Neural cell (in vitro differentiated cells): ENCODE measurements at regions not wholly inside any gene's neighbourhood (a gene's known extent, or its start where the extent isn't known, plus 50 kb on each side); places are given as distances from the start of the nearest gene placed in this dataset.

Source experiments
- H2AFZ ChIP-seq: fragments of 200-600, 300-800 bp; sonication (generic), shearing (Covaris generic); 2 replicates; pipeline ENCODE4 v1.6.0; 2014; ENCODE audit warnings: low read depth, mild to moderate bottlenecking, antibody characterized with exemption, low read length, moderate library complexity
- H3F3A ChIP-seq: fragments of 200-600 bp; shearing (Covaris generic); 2 replicates; pipeline ENCODE4 v1.6.1; 2016; ENCODE audit warnings: mild to moderate bottlenecking, moderate library complexity, mixed read lengths, antibody characterized with exemption, low read length; ENCODE audit not compliant: insufficient read depth, poor library complexity, severe bottlenecking
- H3K27ac ChIP-seq: fragments of 200-600, 300-800 bp; sonication (generic), shearing (Covaris generic); 2 replicates; pipeline ENCODE4 v1.5.1; 2014; ENCODE audit warnings: mild to moderate bottlenecking, low read length, moderate library complexity
- H3K27me3 ChIP-seq: fragments of 300-800, 200-600 bp; sonication (generic), shearing (Covaris generic); 2 replicates; pipeline ENCODE4 v1.6.0; 2014; ENCODE audit warnings: mild to moderate bottlenecking, low read depth, low read length, moderate library complexity; ENCODE audit not compliant: insufficient read depth
- H3K36me3 ChIP-seq: fragments of 300-800, 200-600 bp; sonication (generic), shearing (Covaris generic); 2 replicates; pipeline ENCODE4 v1.5.1; 2014; ENCODE audit warnings: mild to moderate bottlenecking, antibody characterized with exemption, low read length, moderate library complexity; ENCODE audit not compliant: insufficient read depth
- H3K4me2 ChIP-seq: fragments of 300-800, 200-600 bp; sonication (generic), shearing (Covaris generic); 2 replicates; pipeline ENCODE4 v1.6.0; 2014; ENCODE audit warnings: mild to moderate bottlenecking, low read length
- H3K4me3 ChIP-seq: fragments of 300-800, 200-600 bp; sonication (generic), shearing (Covaris generic); 2 replicates; pipeline ENCODE4 v1.5.1; 2014; ENCODE audit warnings: mild to moderate bottlenecking, low read length, moderate library complexity
- H3K79me2 ChIP-seq: fragments of 200-600 bp; shearing (Covaris generic); replicated peaks from 2 replicates; pipeline ENCODE4 v1.6.0; 2014; ENCODE audit warnings: mild to moderate bottlenecking, low read length, moderate library complexity; ENCODE audit not compliant: insufficient read depth
- H3K9ac ChIP-seq: fragments of 300-800, 200-600 bp; sonication (generic), shearing (Covaris generic); 2 replicates; pipeline ENCODE4 v1.6.1; 2016; ENCODE audit warnings: mild to moderate bottlenecking, low read length, mixed read lengths
- H3K9me2 ChIP-seq: fragments of 200-600 bp; shearing (Covaris generic); 2 replicates; pipeline ENCODE4 v1.6.1; 2016; ENCODE audit warnings: mild to moderate bottlenecking, low read length, mixed read lengths; ENCODE audit not compliant: insufficient read depth
- H3K9me3 ChIP-seq: fragments of 200-600, 300-800 bp; sonication (generic), shearing (Covaris generic); 2 replicates; pipeline ENCODE4 v1.6.1; 2016; ENCODE audit warnings: mild to moderate bottlenecking, mixed run types, low read length, moderate library complexity, mixed read lengths
- H4K20me1 ChIP-seq: fragments of 200-600 bp; shearing (Covaris generic); 2 replicates; pipeline ENCODE4 v1.6.1; 2016; ENCODE audit warnings: mild to moderate bottlenecking, mixed run types; ENCODE audit not compliant: insufficient read depth
- CTCF ChIP-seq: fragments of 450-650 bp; IDR thresholded peaks from 2 replicates; pipeline ENCODE4 v1.5.1; 2014; ENCODE audit warnings: antibody characterized with exemption, mild to moderate bottlenecking, moderate library complexity; ENCODE audit not compliant: poor library complexity, severe bottlenecking
- EP300 ChIP-seq: fragments of 450-650 bp; conservative IDR thresholded peaks from 2 replicates; pipeline ENCODE4 v1.6.1; 2014; ENCODE audit warnings: antibody characterized with exemption, mild to moderate bottlenecking, moderate library complexity; ENCODE audit not compliant: poor library complexity, severe bottlenecking
- EZH2 ChIP-seq: fragments of 200-600, 300-800 bp; shearing (Covaris generic), sonication (generic); IDR thresholded peaks from 2 replicates; pipeline ENCODE4 v1.6.1; 2014; ENCODE audit warnings: antibody characterized with exemption, low read length, borderline replicate concordance, mild to moderate bottlenecking; ENCODE audit not compliant: insufficient read depth, poor library complexity, severe bottlenecking
- MXI1 ChIP-seq: fragments of 450-650 bp; conservative IDR thresholded peaks from 2 replicates; pipeline ENCODE4 v1.6.1; 2014; ENCODE audit warnings: antibody characterized with exemption, mild to moderate bottlenecking; ENCODE audit not compliant: poor library complexity, severe bottlenecking
- POLR2AphosphoS5 ChIP-seq: IDR thresholded peaks from 2 replicates; pipeline ENCODE4 v1.6.1; 2012
- RAD21 ChIP-seq: fragments of 450-650 bp; conservative IDR thresholded peaks from 2 replicates; pipeline ENCODE4 v1.6.1; 2014; ENCODE audit warnings: antibody characterized with exemption, mild to moderate bottlenecking, moderate library complexity
- REST ChIP-seq: IDR thresholded peaks from 2 replicates; pipeline ENCODE4 v1.6.1; 2012; ENCODE audit warnings: borderline replicate concordance
- SMC3 ChIP-seq: fragments of 450-650 bp; conservative IDR thresholded peaks from 2 replicates; pipeline ENCODE4 v1.6.1; 2014; ENCODE audit warnings: antibody characterized with exemption, mild to moderate bottlenecking, moderate library complexity; ENCODE audit not compliant: poor library complexity
- TAF1 ChIP-seq: IDR thresholded peaks from 2 replicates; pipeline ENCODE4 v1.6.1; 2012; ENCODE audit warnings: low read depth

- H3K9me2 ChIP-seq = no peaks in the 10 kb centered on the region
- H3K36me3 ChIP-seq = no peaks in the 10 kb centered on the region
- no peaks in the 10 kb centered on the region for H3K9me3 ChIP-seq
- no peaks in the 10 kb centered on the region for H3F3A ChIP-seq
- no peaks in the 10 kb centered on the region for H4K20me1 ChIP-seq
- TF ChIP-seq RAD21 = no peak
- no peak for TF ChIP-seq REST
- TF ChIP-seq MXI1 = no peak
- no peak for TF ChIP-seq TAF1
- no peak for TF ChIP-seq EP300
- TF ChIP-seq POLR2AphosphoS5 = no peak
- TF ChIP-seq EZH2 = no peak
- no peak for TF ChIP-seq CTCF
- TF ChIP-seq SMC3 = no peak
- H3K79me2 ChIP-seq = no peaks in the 10 kb centered on the region
- H3K9ac ChIP-seq = no peak overlapping the region
- H3K4me3 ChIP-seq = no peak overlapping the region
- no peak overlapping the region for H3K27ac ChIP-seq
- H3K4me2 ChIP-seq = no peak overlapping the region
- H2AFZ ChIP-seq = no peak overlapping the region
- H3K27me3 ChIP-seq = no peaks in the 10 kb centered on the region
Observed at GRCh38 chr20:24799971-24800580, 149.0 kb upstream of the CST7 start.

GRCh38 chr20:24802286-24802820 is 146.7 kb upstream of the CST7 start:
- Histone ChIP-seq H2AFZ (no peak overlapping the region), H3K9me2 (no peaks in the 10 kb centered on the region), H3K4me3 (no peak overlapping the region), H3K4me2 (no peak overlapping the region), H3K9me3 (no peaks in the 10 kb centered on the region), H3K9ac (no peak overlapping the region), H3K36me3 (no peaks in the 10 kb centered on the region), H3K27ac (no peak overlapping the region), H3F3A (no peaks in the 10 kb centered on the region), H3K27me3 (no peaks in the 10 kb centered on the region), H3K79me2 (no peaks in the 10 kb centered on the region), H4K20me1 (no peaks in the 10 kb centered on the region)
- TF ChIP-seq TAF1 (no peak), CTCF (no peak), POLR2AphosphoS5 (no peak), MXI1 (no peak), EZH2 (no peak), REST (no peak), EP300 (no peak), RAD21 (no peak), SMC3 (no peak)
